Uterus (tissue), 3 donors: ENCODE measurements at regions not wholly inside any gene's neighbourhood (a gene's known extent, or its start where the extent isn't known, plus 50 kb on each side); places are given as distances from the start of the nearest gene placed in this dataset. TPM values are rescaled to one million over a fixed set of nuclear protein-coding genes. Genes with fewer than 3 reads are reported as not detected.

ENCODE experiments used
- DNase-seq, 2 donors: peaks; one replicate each; pipeline ENCODE4 v3.0.0-alpha.2; 2019 to 2020
- H3K27ac ChIP-seq, 2 donors: fragments of 200-600 bp; sonication (generic); 1 replicate in 1 of 2; 2 replicates in 1 of 2; pipeline ENCODE4 v1.5.1; 2016 to 2018
- H3K27me3 ChIP-seq, 2 donors: fragments of 200-600 bp; sonication (generic); one replicate each; pipeline ENCODE4 v1.5.1; 2018 to 2019; ENCODE audit warnings: control low read depth in 1 of 2
- H3K36me3 ChIP-seq, 2 donors: fragments of 200-600 bp; sonication (generic); one replicate each; pipeline ENCODE4 v1.5.1; 2019; ENCODE audit warnings: control low read depth in 1 of 2
- H3K4me1 ChIP-seq, 2 donors: fragments of 200-600 bp; sonication (generic); one replicate each; pipeline ENCODE4 v1.5.1; 2018 to 2019; ENCODE audit warnings: control low read depth in 1 of 2
- H3K4me3 ChIP-seq, 2 donors: fragments of 200-600 bp; sonication (generic); 1 replicate in 1 of 2; 2 replicates in 1 of 2; pipeline ENCODE4 v1.5.1; 2018 to 2019; ENCODE audit warnings: mild to moderate bottlenecking in 1 of 2
- H3K9me3 ChIP-seq, 2 donors: fragments of 200-600 bp; sonication (generic); one replicate each; pipeline ENCODE4 v1.5.1; 2019; ENCODE audit warnings: control low read depth in 1 of 2
- CTCF ChIP-seq, 4 experiments: fragments of 200-600 bp in 2 of 4; fragments of 450-650 bp in 2 of 4; sonication (generic) in 2 of 4; IDR thresholded peaks; one replicate each; pipeline ENCODE4 v1.5.1; 2016 to 2019; ENCODE audit warnings: antibody characterized with exemption in 4 of 4, mild to moderate bottlenecking in 2 of 4, moderate library complexity in 1 of 4
- POLR2A ChIP-seq, 2 donors: fragments of 450-650 bp; IDR thresholded peaks; one replicate each; pipeline ENCODE4 v1.6.1; 2016; ENCODE audit warnings: antibody characterized with exemption in 2 of 2, mild to moderate bottlenecking in 1 of 2, moderate library complexity in 1 of 2
- intact Hi-C: fragments of 100-400 bp; cut with DNase I; formaldehyde crosslinking; loops from one replicate; pipeline ENCODE4 v1.15.1; 2023; ENCODE audit warnings: low total_unique reads
- small RNA-seq: library from RNA; depleted of rRNA; stranded (forward); fragments of <200 nt; gene quantifications from one replicate; pipeline ENCODE3, GENCODE V24; 2016
- donor health status: DM: yes; HTN: yes; CAD: no.

GRCh38 chr15:68001811-68002210 is 52.3 kb upstream of the PIAS1 start:
- TF ChIP-seq CTCF (IDR thresholded peaks at IDR 0.05), result no peak
- TF ChIP-seq POLR2A (IDR thresholded peaks at IDR 0.05), result no peak
- no peaks in the 10 kb centered on the region for H3K36me3 ChIP-seq
- no peaks in the 10 kb centered on the region for H3K4me1 ChIP-seq
- no peak overlapping the region for H3K4me3 ChIP-seq
- no peaks in the 10 kb centered on the region for H3K9me3 ChIP-seq
- intact Hi-C loops, result no loop called here
- H3K27me3 ChIP-seq, result no peaks in the 10 kb centered on the region
- no peak for DNase-seq
- no peak overlapping the region for H3K27ac ChIP-seq

- no peak for DNase-seq
- Histone ChIP-seq H3K27ac (no peak overlapping the region), H3K27me3 (no peaks in the 10 kb centered on the region), H3K36me3 (no peaks in the 10 kb centered on the region), H3K9me3 (no peaks in the 10 kb centered on the region), H3K4me1 (no peaks in the 10 kb centered on the region), H3K4me3 (no peak overlapping the region)
- intact Hi-C loops, result no loop called here
- TF ChIP-seq POLR2A (IDR thresholded peaks at IDR 0.05) (no peak), CTCF (IDR thresholded peaks at IDR 0.05) (no peak)
Measured at GRCh38 chr15:68003297-68003696, 50.8 kb upstream of the PIAS1 start.

Small RNA genes in the stretch of these regions (small RNA-seq; reads per million reads assigned to genes)
- gene AC022254.1, result not detected
